ENCODE measurements at regions not wholly inside any gene's neighbourhood (a gene's known extent, or its start where the extent isn't known, plus 50 kb on each side); places are given as distances from the start of the nearest gene placed in this dataset.

- DNase-seq (ENCODE audit: low read depth), result no peak
Measured at GRCh38 chr14:101135796-101136742, 232.5 kb upstream of the RTL1 start.

- no peak for DNase-seq (ENCODE audit: low read depth)
Measured at GRCh38 chr14:101137234-101137633, 233.7 kb upstream of the RTL1 start.

GRCh38 chr14:101147848-101148247, 244.3 kb upstream of the RTL1 start:
- no peak for DNase-seq (ENCODE audit: low read depth)

GRCh38 chr14:101150039-101150610, 246.6 kb upstream of the RTL1 start:
- no peak for DNase-seq (ENCODE audit: low read depth)

GRCh38 chr14:101151226-101151926, 247.9 kb upstream of the RTL1 start:
- DNase-seq (ENCODE audit: low read depth), result no peak

GRCh38 chr14:101151927-101152305, 248.4 kb upstream of the RTL1 start:
- DNase-seq (ENCODE audit: low read depth), result no peak

- DNase-seq (ENCODE audit: low read depth), result no peak
Measured at GRCh38 chr14:101152855-101153254, 249.3 kb upstream of the RTL1 start.

GRCh38 chr14:101153691-101154090, 250.2 kb upstream of the RTL1 start:
- DNase-seq (ENCODE audit: low read depth), result no peak

- no peak for DNase-seq (ENCODE audit: low read depth)
Measured at GRCh38 chr14:101155575-101155974, 252.1 kb upstream of the RTL1 start.

GRCh38 chr14:101167428-101167827, 263.9 kb upstream of the RTL1 start:
- no peak for DNase-seq (ENCODE audit: low read depth)

GRCh38 chr14:101169267-101169666, 265.7 kb upstream of the RTL1 start:
- no peak for DNase-seq (ENCODE audit: low read depth)

- no peak for DNase-seq (ENCODE audit: low read depth)
Measured at GRCh38 chr14:101171650-101172049, 268.1 kb upstream of the RTL1 start.

GRCh38 chr14:101173698-101174521, 270.4 kb upstream of the RTL1 start:
- no peak for DNase-seq (ENCODE audit: low read depth)

GRCh38 chr14:101174522-101174838, 271.0 kb upstream of the RTL1 start:
- no peak for DNase-seq (ENCODE audit: low read depth)

GRCh38 chr14:101174980-101175606, 271.6 kb upstream of the RTL1 start:
- no peak for DNase-seq (ENCODE audit: low read depth)

- no peak for DNase-seq (ENCODE audit: low read depth)
Measured at GRCh38 chr14:101175731-101176534, 272.4 kb upstream of the RTL1 start.

- DNase-seq (ENCODE audit: low read depth), result no peak
Measured at GRCh38 chr14:101176535-101177205, 273.1 kb upstream of the RTL1 start.

- DNase-seq (ENCODE audit: low read depth), result no peak
Measured at GRCh38 chr14:101177301-101177971, 273.9 kb upstream of the RTL1 start.

GRCh38 chr14:101178184-101179072, 274.9 kb upstream of the RTL1 start:
- DNase-seq (ENCODE audit: low read depth), result no peak
